Kidney (tissue), 13 donors: ENCODE measurements at regions not wholly inside any gene's neighbourhood (a gene's known extent, or its start where the extent isn't known, plus 50 kb on each side); places are given as distances from the start of the nearest gene placed in this dataset.

Experiments
- DNase-seq, 5 donors: peaks; one replicate each; pipeline ENCODE4 v3.0.0-alpha.2; 2013 to 2020
- FAIRE-seq: peaks from 2 replicates; lab custom pipeline; 2012; peaks lifted over from hg19 to GRCh38; lab: Jason Lieb, UNC
- H3K27ac ChIP-seq, 2 donors: one replicate each; pipeline ENCODE4 v1.7.0; 2013; ENCODE audit warnings: low read depth in 2 of 2, low read length in 2 of 2, inconsistent platforms in 1 of 2
- H3K27me3 ChIP-seq: one replicate; pipeline ENCODE4 v1.7.1; 2013; ENCODE audit warnings: low read length, inconsistent platforms; ENCODE audit not compliant: control insufficient read depth, insufficient read depth
- H3K36me3 ChIP-seq, 3 donors: one replicate each; pipeline versions ENCODE4 v1.7.0 to v1.7.1; 2013; ENCODE audit warnings: low read length in 3 of 3, control low read depth in 1 of 3, inconsistent platforms in 1 of 3; ENCODE audit not compliant: insufficient read depth in 3 of 3, control insufficient read depth in 2 of 3
- H3K4me1 ChIP-seq, 3 donors: one replicate each; pipeline versions ENCODE4 v1.7.0 to v1.7.1; 2013; ENCODE audit warnings: low read length in 3 of 3, inconsistent platforms in 1 of 3, low read depth in 1 of 3; ENCODE audit not compliant: control insufficient read depth in 2 of 3, insufficient read depth in 2 of 3
- H3K4me3 ChIP-seq, 3 donors: one replicate each; pipeline versions ENCODE4 v1.7.0 to v1.8.1; 2013; ENCODE audit warnings: low read length in 3 of 3, control low read depth in 1 of 3, inconsistent platforms in 1 of 3
- H3K9ac ChIP-seq, 3 donors: one replicate each; pipeline versions ENCODE4 v1.7.0 to v1.7.1; 2013; ENCODE audit warnings: low read length in 3 of 3, control low read depth in 1 of 3, inconsistent platforms in 1 of 3
- H3K9me3 ChIP-seq, 3 donors: one replicate each; pipeline versions ENCODE4 v1.7.0 to v1.7.1; 2013; ENCODE audit warnings: low read length in 3 of 3, control low read depth in 1 of 3, inconsistent platforms in 1 of 3; ENCODE audit not compliant: control insufficient read depth in 2 of 3, insufficient read depth in 1 of 3
- CTCF ChIP-seq: IDR thresholded peaks from 3 replicates; pipeline ENCODE4 v1.5.1; 2012; ENCODE audit warnings: mild to moderate bottlenecking, moderate library complexity, borderline replicate concordance; ENCODE audit not compliant: insufficient read depth; ENCODE audit errors: extremely low read depth
- intact Hi-C: fragments of 100-400 bp; cut with DNase I; formaldehyde crosslinking; loops from one replicate; pipeline ENCODE4 v1.11.1; 2022
- donor health status: control.
- donor health status: control.
- donor health status: control.
- donor health status: control.
- donor health status: control.
- donor health status: DM: yes; HTN: yes; CAD: no.
- donor health status: Normal renal cell carcinoma (clear cell type).

GRCh38 chr6:84539122-84539856 is 225.1 kb downstream of the TBX18 start:
- no peaks in the 10 kb centered on the region for H3K4me1 ChIP-seq
- no peak overlapping the region for H3K9ac ChIP-seq
- no peak for FAIRE-seq
- no peak for DNase-seq
- H3K9me3 ChIP-seq: no peaks in the 10 kb centered on the region
- H3K4me3 ChIP-seq: no peak overlapping the region
- intact Hi-C loops: no loop called here
- H3K27me3 ChIP-seq: no peaks in the 10 kb centered on the region
- no peak overlapping the region for H3K27ac ChIP-seq
- no peaks in the 10 kb centered on the region for H3K36me3 ChIP-seq
- TF ChIP-seq CTCF: no peak

DNA sequence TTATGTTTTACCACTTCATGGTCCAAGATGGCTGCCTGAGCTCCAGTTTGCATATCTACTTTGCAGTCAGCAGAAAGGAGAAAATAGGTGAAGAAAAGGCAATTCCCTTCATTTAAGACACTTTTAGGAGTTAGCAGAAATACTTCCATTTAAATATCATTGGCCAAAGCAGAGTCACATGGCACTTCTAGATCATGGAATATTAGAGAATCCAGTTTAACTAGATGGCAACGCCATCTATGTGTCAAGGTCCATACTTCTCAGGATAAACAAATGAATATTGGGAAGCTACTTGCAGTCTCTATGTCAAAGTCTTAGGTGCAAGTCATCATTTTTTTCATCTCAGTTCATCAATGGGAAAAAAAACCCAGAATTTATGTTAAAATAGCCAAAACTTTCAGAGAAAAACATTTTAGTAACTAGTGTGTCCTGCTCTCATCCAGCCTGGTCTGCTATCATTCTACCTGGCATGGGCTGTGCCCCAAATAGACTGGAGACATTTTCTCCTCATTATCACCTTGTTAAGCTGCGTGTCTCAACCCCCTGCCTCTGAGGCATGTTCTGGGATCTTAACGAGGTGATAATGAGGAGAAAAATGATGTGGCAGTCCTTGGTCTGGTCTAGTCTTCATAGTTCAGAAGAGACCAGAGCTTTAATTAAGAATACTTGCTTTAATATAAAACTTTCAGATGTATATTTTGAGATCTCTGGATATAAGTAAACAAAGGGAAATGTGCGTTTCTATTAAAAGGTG is 227.3 kb downstream of the TBX18 start:
- DNase-seq: no peak
- FAIRE-seq: no peak
- no peak overlapping the region for H3K9ac ChIP-seq
- intact Hi-C loops: no loop called here
- H3K36me3 ChIP-seq: no peaks in the 10 kb centered on the region
- H3K4me1 ChIP-seq: no peaks in the 10 kb centered on the region
- no peak overlapping the region for H3K27ac ChIP-seq
- H3K27me3 ChIP-seq: no peaks in the 10 kb centered on the region
- no peak for TF ChIP-seq CTCF
- H3K9me3 ChIP-seq: no peaks in the 10 kb centered on the region
- no peak overlapping the region for H3K4me3 ChIP-seq

DNA sequence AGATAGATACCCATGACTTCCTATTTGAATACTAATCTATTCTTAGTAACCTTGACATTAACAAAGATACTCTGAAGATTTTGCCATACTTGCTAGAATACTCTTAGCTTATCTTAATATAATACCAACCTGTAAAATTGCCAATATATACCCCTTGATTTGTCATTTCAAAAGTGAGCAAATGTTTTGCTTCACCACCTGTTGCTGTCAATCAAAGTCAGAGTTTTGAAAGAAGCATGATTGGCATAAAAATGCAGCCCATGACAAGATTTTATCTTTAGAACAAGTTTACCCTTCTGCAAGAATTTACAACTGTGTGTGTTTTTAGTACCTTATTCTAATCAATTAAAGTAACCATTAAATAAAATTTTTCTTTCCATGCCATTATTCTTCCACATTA is 236.2 kb downstream of the TBX18 start:
- H3K4me1 ChIP-seq: no peaks in the 10 kb centered on the region
- H3K36me3 ChIP-seq: no peaks in the 10 kb centered on the region
- no peak for TF ChIP-seq CTCF
- no peak overlapping the region for H3K4me3 ChIP-seq
- no peak overlapping the region for H3K27ac ChIP-seq
- H3K9me3 ChIP-seq: peaks cover 0 to 4% (median 0%) of the 10 kb centered on the region in 3 donors
- DNase-seq: no peak
- H3K9ac ChIP-seq: no peak overlapping the region
- no peak for FAIRE-seq
- intact Hi-C loops: no loop called here
- no peaks in the 10 kb centered on the region for H3K27me3 ChIP-seq
